GM12864 (cell line): ENCODE measurements at regions not wholly inside any gene's neighbourhood (a gene's known extent, or its start where the extent isn't known, plus 50 kb on each side); places are given as distances from the start of the nearest gene placed in this dataset.
"Not testable (repeated sequence)": the region's sequence is repeated elsewhere in the genome, so short reads cannot be mapped to it uniquely, and the experiment has no call there.

Experiments
- DNase-seq: peaks from one replicate; pipeline ENCODE4 v3.0.0-alpha.2; 2011; ENCODE audit warnings: low read depth
- H3K4me3 ChIP-seq: 2 replicates; pipeline ENCODE4 v1.5.1; 2011; ENCODE audit warnings: mild to moderate bottlenecking, low read depth, low read length, control low read depth
- CTCF ChIP-seq: IDR thresholded peaks from 2 replicates; pipeline ENCODE4 v1.5.1; 2011; ENCODE audit warnings: low read depth, mild to moderate bottlenecking, moderate library complexity, low read length, control low read depth, inconsistent platforms; ENCODE audit errors: missing control alignments

- no peak for DNase-seq
- H3K4me3 ChIP-seq, result no peak overlapping the region
- TF ChIP-seq CTCF, result no peak
Observed at GRCh38 chrX:46226422-46226821, 318.8 kb downstream of the ZNF674 start.

DNA sequence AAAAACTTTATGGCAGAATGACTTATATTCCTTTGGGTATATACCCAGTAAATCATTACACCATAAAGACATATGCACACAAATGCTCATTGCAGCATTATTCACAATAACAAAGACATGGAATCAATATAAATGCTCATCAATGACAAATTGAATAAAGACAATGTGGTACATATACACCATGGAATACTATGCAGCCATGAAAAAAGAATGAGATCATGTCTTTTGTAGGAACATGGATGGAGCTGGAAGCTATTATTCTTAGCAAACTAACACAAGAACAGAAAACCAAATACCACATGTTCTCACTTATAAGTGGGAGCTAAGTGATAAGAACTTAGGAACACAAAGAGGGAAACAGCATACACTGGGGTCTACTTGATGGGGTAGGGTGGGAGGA, 321.7 kb downstream of the ZNF674 start:
- not testable (repeated sequence) for DNase-seq, H3K4me3 ChIP-seq

DNA sequence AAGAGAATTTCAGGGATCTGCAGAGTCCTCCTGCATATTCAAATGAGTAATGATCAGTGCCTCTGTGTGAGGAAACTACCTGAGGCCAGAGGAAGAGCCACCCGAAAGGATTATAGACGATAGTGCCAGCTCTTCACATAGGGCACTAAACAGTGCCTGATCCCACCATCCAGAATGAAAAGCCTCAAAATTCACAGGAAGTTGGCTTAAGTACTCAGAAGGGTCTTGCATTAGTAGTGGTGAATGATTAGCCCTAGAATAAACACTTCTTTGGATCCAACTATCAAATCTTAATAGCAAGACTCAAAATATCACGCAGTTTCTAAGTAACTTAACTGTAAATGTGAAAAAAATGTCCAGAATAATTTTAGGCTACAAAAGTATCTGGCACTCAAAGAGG, 324.4 kb downstream of the ZNF674 start:
- H3K4me3 ChIP-seq, result no peak overlapping the region

GRCh38 chrX:46218373-46218772, 326.8 kb downstream of the ZNF674 start:
- H3K4me3 ChIP-seq, result no peak overlapping the region
- DNase-seq, result no peak
- TF ChIP-seq CTCF, result no peak

More for the DNA sequence above, 324.4 kb downstream of the ZNF674 start:
- TF ChIP-seq CTCF, result no peak
- DNase-seq, result no peak

- TF ChIP-seq CTCF, result no peak
- H3K4me3 ChIP-seq, result no peak overlapping the region
- no peak for DNase-seq
Observed at GRCh38 chrX:46216406-46216805, 328.8 kb downstream of the ZNF674 start.

- TF ChIP-seq CTCF, result no peak
- H3K4me3 ChIP-seq, result no peak overlapping the region
- no peak for DNase-seq
Observed at GRCh38 chrX:46211079-46211478, 334.1 kb downstream of the ZNF674 start.

DNA sequence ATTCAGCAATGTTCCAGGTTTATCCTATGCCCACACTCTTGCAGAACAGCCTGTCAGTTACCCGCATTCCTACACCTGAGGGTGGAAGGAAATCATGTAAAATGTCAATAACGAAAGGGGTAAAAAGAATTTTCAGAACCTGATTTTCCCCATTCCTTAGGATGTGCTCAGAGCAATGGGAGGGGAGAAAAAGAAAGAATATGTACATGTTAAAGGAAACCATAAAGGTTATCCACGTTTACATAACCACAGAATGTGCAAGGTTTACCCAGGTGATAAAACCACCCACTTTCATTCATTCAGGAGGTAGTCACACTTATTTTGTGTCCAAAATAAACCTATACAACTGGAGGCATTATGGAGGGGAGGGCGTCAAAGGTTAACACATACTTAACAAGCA, 335.5 kb downstream of the ZNF674 start:
- no peak overlapping the region for H3K4me3 ChIP-seq
- no peak for DNase-seq
- TF ChIP-seq CTCF, result no peak

- no peak for TF ChIP-seq CTCF
- H3K4me3 ChIP-seq, result no peak overlapping the region
- DNase-seq, result no peak
Observed at GRCh38 chrX:46209037-46209436, 336.2 kb downstream of the ZNF674 start.
